SK-N-MC (cell line): ENCODE measurements at regions not wholly inside any gene's neighbourhood (a gene's known extent, or its start where the extent isn't known, plus 50 kb on each side); places are given as distances from the start of the nearest gene placed in this dataset.

Experiments used
- EZH2 ChIP-seq: fragments of 200-600 bp; sonication (generic); IDR thresholded peaks from one replicate; pipeline ENCODE4 v1.6.1; 2017; ENCODE audit warnings: antibody characterized with exemption
- FOXP2 ChIP-seq: optimal IDR thresholded peaks from 2 replicates; pipeline ENCODE3; 2011; ENCODE audit warnings: mild to moderate bottlenecking, moderate library complexity; ENCODE audit not compliant: insufficient read depth; ENCODE audit errors: extremely low read length, control extremely low read depth
- POLR2AphosphoS5 ChIP-seq: IDR thresholded peaks from 2 replicates; pipeline ENCODE4 v1.6.1; 2012; ENCODE audit warnings: mild to moderate bottlenecking, low read depth, low read length, borderline replicate concordance

DNA sequence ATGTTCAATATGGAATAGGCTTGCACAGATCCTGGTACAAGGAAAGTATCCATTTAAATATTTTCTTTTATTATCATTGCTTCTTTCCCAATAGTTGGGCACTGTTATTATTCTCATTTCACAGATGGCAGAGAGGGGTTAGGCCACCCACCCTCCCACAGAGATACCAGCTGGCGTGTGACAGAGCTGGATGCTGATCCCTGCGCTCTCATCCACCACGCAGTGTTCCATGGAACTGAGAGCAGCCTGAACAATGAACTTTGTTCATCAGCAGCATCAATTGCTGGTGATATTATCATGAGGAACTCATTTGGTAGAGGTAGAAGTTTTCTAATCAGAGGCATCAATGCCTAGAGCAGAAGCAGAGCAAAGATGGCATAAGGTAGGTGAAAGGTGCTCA, 227.9 kb downstream of the ESM1 start:
- TF ChIP-seq POLR2AphosphoS5 (no peak), EZH2 (no peak), FOXP2 (no peak)
